ENCODE measurements at regions not wholly inside any gene's neighbourhood (a gene's known extent, or its start where the extent isn't known, plus 50 kb on each side); places are given as distances from the start of the nearest gene placed in this dataset.

- TF ChIP-seq CTCF (IDR thresholded peaks at IDR 0.05; ENCODE audit: low read depth, low read length) (no peak), MYC (IDR thresholded peaks at IDR 0.05; ENCODE audit: low read depth, low read length) (no peak)
Measured at GRCh38 chr14:99326041-99326710, 54.2 kb upstream of the BCL11B start.
